Activated B cell treated with CpG ODN at 0.5 μM for 24 hours (primary cell): ENCODE measurements at regions not wholly inside any gene's neighbourhood (a gene's known extent, or its start where the extent isn't known, plus 50 kb on each side); places are given as distances from the start of the nearest gene placed in this dataset.

ENCODE experiments used
- ATAC-seq: fragments of 200-7000 bp; cut with Tn5 transposase; one replicate; pipeline ENCODE4 v1.10.0; 2021; ENCODE audit warnings: low read depth, mild to moderate bottlenecking, moderate library complexity
- CTCF ChIA-PET: fragments of 350-600 bp; sonication (Branson Sonifier 250); formaldehyde crosslinking; loops from one replicate; lab custom pipeline; 2021; ENCODE audit warnings: antibody characterized with exemption; lab: Charles Lee
- POLR2A ChIA-PET: fragments of 350-600 bp; sonication (Branson Sonifier 250); formaldehyde crosslinking; loops from one replicate; lab custom pipeline; 2021; ENCODE audit warnings: antibody characterized with exemption; lab: Charles Lee
- DNase-seq: peaks from one replicate; pipeline ENCODE4 v3.0.0; 2022
- H3K27ac Mint-ChIP-seq: one replicate; pipeline ENCODE4 v1.8.0; 2020; ENCODE audit warnings: mixed read lengths
- H3K27me3 Mint-ChIP-seq: one replicate; pipeline ENCODE4 v1.8.0; 2021; ENCODE audit warnings: mixed read lengths
- H3K36me3 Mint-ChIP-seq: one replicate; pipeline ENCODE4 v1.8.0; 2021; ENCODE audit warnings: low read depth, mixed read lengths
- H3K4me1 Mint-ChIP-seq: one replicate; pipeline ENCODE4 v1.8.0; 2021; ENCODE audit warnings: mixed read lengths
- H3K4me3 Mint-ChIP-seq: one replicate; pipeline ENCODE4 v1.8.0; 2020; ENCODE audit warnings: mild to moderate bottlenecking, mixed read lengths
- H3K9me3 Mint-ChIP-seq: one replicate; pipeline ENCODE4 v1.8.0; 2020; ENCODE audit warnings: mixed read lengths
- intact Hi-C: fragments of 100-400 bp; cut with micrococcal nuclease; formaldehyde crosslinking; loops from one replicate; pipeline ENCODE4 v1.15.1; 2024
- TF ChIP-seq, protein P1 (sequence below): fragments of 200-600 bp; IDR thresholded peaks from one replicate; pipeline ENCODE4 v1.8.0; 2022; ENCODE audit warnings: antibody characterized with exemption, mild to moderate bottlenecking

DNA sequence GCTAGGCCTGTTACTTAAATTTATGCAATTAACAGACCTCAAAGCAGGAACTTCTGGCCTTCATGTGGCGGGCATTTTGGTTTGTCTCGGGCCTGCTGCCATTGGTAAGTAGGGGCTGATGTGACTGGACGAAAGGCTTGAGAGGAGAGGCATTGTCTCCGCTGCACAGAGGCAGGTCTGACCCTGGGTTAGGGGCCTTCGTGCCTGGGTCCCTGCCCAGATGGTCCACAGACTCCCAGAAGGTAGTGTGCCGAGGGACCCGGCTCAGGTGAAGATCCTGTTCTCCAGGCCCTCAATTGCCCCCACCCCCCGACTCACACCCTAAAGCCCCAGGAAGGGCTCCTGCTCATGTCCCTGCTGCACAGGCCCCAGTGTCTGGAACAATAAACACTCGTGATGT is 764.9 kb downstream of the TMEM182 start:
- ATAC-seq: no peak

DNA sequence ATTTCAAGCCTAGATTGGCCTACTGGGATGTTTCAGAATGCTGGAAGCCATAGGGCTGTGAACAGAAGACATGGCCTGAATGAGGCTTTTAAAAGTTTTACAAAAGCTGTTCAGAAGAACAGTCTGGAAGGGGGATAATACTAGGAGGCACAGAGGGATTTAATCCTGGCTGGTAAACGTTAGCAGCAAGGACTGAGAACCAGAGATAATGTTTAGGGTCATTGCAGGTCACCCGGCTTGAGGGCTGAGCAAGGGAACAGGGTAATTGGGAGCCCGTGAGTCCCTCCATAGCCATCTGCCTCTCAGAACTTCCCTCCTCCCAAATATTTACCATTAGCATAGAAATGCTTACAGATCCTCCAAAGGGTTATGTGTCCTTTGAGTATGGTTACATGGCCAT is 765.4 kb downstream of the TMEM182 start:
- intact Hi-C loops: no loop called here
- H3K9me3 Mint-ChIP-seq: peaks cover 2% of the 10 kb centered on the region
- no peaks in the 10 kb centered on the region for H3K4me1 Mint-ChIP-seq
- no peak for ATAC-seq
- ChIA-PET CTCF (no interaction called here), POLR2A (no interaction called here)
- no peaks in the 10 kb centered on the region for H3K27me3 Mint-ChIP-seq
- TF ChIP-seq, protein P1, sequence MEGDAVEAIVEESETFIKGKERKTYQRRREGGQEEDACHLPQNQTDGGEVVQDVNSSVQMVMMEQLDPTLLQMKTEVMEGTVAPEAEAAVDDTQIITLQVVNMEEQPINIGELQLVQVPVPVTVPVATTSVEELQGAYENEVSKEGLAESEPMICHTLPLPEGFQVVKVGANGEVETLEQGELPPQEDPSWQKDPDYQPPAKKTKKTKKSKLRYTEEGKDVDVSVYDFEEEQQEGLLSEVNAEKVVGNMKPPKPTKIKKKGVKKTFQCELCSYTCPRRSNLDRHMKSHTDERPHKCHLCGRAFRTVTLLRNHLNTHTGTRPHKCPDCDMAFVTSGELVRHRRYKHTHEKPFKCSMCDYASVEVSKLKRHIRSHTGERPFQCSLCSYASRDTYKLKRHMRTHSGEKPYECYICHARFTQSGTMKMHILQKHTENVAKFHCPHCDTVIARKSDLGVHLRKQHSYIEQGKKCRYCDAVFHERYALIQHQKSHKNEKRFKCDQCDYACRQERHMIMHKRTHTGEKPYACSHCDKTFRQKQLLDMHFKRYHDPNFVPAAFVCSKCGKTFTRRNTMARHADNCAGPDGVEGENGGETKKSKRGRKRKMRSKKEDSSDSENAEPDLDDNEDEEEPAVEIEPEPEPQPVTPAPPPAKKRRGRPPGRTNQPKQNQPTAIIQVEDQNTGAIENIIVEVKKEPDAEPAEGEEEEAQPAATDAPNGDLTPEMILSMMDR: no peak
- H3K27ac Mint-ChIP-seq: no peak overlapping the region
- no peak overlapping the region for H3K4me3 Mint-ChIP-seq
- no peak for DNase-seq
- H3K36me3 Mint-ChIP-seq: no peaks in the 10 kb centered on the region

More for the DNA sequence above, 764.9 kb downstream of the TMEM182 start:
- H3K27me3 Mint-ChIP-seq: no peaks in the 10 kb centered on the region
- CTCF ChIA-PET: no interaction called here
- H3K36me3 Mint-ChIP-seq: no peaks in the 10 kb centered on the region
- DNase-seq: no peak
- H3K9me3 Mint-ChIP-seq: peaks cover 2% of the 10 kb centered on the region
- H3K4me3 Mint-ChIP-seq: no peak overlapping the region
- intact Hi-C loops: no loop called here
- TF ChIP-seq, protein P1: no peak
- no peaks in the 10 kb centered on the region for H3K4me1 Mint-ChIP-seq
- POLR2A ChIA-PET: no interaction called here
- H3K27ac Mint-ChIP-seq: no peak overlapping the region

DNA sequence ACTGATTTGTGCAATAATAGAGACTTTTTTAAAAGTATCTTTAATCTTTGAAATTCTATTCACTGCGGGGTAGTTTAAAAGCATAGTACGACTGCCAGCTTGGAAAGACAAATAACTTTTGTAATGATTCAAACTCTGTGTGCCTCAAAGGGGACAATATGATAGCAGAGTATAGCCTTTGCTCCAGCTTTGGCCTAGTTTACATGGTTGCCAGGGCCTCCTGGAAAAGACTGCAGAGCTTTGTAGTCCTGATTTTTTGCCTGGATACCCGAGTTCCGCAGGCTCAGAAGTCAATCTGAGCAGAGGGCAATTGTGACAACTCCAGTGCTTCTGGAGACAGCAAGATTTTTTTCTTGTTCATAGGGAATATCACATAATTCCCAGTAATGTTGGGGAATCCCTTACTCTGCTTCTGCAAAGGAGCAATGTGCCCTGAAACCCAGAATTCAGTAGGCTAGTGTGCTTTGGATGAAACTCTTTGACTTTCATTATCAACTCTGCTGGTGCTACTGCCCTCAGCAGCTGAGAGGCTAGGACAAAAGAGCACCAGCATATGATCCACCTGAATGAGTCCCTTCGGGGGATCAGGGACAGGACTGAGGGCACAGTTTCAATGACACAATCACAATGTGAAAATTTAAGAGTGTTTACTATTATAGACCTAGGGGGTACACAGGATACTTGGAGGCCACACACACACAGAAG is 768.1 kb downstream of the TMEM182 start:
- no peak overlapping the region for H3K4me3 Mint-ChIP-seq
- ChIA-PET CTCF (no interaction called here), POLR2A (no interaction called here)
- no peaks in the 10 kb centered on the region for H3K27me3 Mint-ChIP-seq
- no peaks in the 10 kb centered on the region for H3K4me1 Mint-ChIP-seq
- H3K9me3 Mint-ChIP-seq: peaks cover 12% of the 10 kb centered on the region
- ATAC-seq (no peak), DNase-seq (no peak)
- intact Hi-C loops: no loop called here
- no peak overlapping the region for H3K27ac Mint-ChIP-seq
- TF ChIP-seq, protein P1: no peak
- no peaks in the 10 kb centered on the region for H3K36me3 Mint-ChIP-seq

DNA sequence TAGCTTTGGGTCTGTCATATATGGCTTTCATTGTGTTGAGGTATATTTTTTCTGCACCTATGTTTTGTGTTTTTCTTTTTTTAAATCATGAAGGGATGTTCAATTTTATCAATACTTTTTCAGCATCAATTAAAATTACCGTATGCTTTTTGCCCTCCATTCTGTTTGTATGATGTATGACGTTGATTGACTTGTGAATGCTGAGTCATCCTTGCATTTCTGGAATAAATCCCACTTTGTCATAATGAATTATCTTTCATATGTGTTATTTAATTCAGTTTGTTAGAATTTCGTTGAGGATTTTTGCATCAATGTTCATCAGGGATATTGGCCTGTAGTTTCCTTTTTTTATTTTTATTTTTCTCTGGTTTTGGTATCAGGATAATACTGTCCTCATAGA is 790.9 kb downstream of the TMEM182 start:
- TF ChIP-seq, protein P1: no peak
- H3K27me3 Mint-ChIP-seq: no peaks in the 10 kb centered on the region
- ChIA-PET POLR2A (no interaction called here), CTCF (no interaction called here)
- no peaks in the 10 kb centered on the region for H3K36me3 Mint-ChIP-seq
- H3K9me3 Mint-ChIP-seq: peaks cover 13% of the 10 kb centered on the region
- no peak for DNase-seq
- no peaks in the 10 kb centered on the region for H3K4me1 Mint-ChIP-seq
- ATAC-seq: no peak
- H3K4me3 Mint-ChIP-seq: no peak overlapping the region
- no peak overlapping the region for H3K27ac Mint-ChIP-seq
- intact Hi-C loops: no loop called here

DNA sequence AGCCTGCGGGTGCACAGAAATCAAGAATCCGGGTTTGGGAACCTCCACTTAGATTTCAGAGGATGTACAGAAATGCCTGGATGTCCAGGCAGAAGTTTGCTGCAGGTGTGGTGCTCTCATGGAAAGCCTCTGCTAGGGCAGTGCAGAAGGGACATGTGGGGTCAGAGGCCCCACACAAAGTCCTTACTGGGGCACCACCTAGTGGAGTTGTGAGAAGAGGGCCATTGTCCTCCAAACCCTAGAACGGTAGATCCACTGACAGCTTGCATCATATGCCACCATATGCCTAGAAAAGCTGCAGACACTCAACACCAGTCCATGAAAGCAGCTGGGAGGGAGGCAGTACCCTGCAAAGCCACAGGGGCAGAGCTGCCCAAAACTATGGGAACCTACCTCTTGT is 833.0 kb downstream of the TMEM182 start:
- Mint-ChIP-seq H3K9me3 (peaks cover 20% of the 10 kb centered on the region), H3K4me3 (no peak overlapping the region), H3K4me1 (no peaks in the 10 kb centered on the region), H3K27me3 (no peaks in the 10 kb centered on the region), H3K27ac (no peak overlapping the region), H3K36me3 (no peaks in the 10 kb centered on the region)
- no peak for DNase-seq
- intact Hi-C loops: no loop called here
- ChIA-PET POLR2A (no interaction called here), CTCF (no interaction called here)
- ATAC-seq: no peak
- TF ChIP-seq, protein P1: no peak
